ENCODE measurements at regions not wholly inside any gene's neighbourhood (a gene's known extent, or its start where the extent isn't known, plus 50 kb on each side); places are given as distances from the start of the nearest gene placed in this dataset.

DNA sequence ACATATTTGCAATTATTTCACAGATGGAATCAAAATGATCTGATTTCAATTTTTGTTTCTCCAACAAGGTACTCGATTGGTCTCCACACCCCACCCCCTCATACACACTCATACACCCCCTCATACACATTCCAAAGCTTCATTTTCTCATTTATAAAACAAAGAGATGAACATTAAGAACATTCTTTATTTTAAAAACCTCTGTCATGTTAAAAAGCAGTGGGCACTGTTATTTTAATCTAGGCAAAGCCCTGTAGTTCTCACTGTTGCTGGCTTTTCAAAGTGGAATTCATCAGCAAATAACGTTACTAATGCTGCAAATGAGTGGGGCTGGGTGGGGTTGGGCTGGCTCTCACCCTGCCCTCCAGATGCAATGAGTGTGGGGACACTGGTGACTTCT lies 289.6 kb upstream of the ASIC2 start:
- TF ChIP-seq, protein P1, sequence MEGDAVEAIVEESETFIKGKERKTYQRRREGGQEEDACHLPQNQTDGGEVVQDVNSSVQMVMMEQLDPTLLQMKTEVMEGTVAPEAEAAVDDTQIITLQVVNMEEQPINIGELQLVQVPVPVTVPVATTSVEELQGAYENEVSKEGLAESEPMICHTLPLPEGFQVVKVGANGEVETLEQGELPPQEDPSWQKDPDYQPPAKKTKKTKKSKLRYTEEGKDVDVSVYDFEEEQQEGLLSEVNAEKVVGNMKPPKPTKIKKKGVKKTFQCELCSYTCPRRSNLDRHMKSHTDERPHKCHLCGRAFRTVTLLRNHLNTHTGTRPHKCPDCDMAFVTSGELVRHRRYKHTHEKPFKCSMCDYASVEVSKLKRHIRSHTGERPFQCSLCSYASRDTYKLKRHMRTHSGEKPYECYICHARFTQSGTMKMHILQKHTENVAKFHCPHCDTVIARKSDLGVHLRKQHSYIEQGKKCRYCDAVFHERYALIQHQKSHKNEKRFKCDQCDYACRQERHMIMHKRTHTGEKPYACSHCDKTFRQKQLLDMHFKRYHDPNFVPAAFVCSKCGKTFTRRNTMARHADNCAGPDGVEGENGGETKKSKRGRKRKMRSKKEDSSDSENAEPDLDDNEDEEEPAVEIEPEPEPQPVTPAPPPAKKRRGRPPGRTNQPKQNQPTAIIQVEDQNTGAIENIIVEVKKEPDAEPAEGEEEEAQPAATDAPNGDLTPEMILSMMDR (IDR thresholded peaks at IDR 0.05; ENCODE audit: low read length), result no peak
- no peak for TF ChIP-seq EZH2phosphoT487 (IDR thresholded peaks at IDR 0.05; ENCODE audit: low read length)

Data from MM.1S (cell line).